ENCODE measurements at regions not wholly inside any gene's neighbourhood (a gene's known extent, or its start where the extent isn't known, plus 50 kb on each side); places are given as distances from the start of the nearest gene placed in this dataset.
"Not testable (repeated sequence)": the region's sequence is repeated elsewhere in the genome, so short reads cannot be mapped to it uniquely, and the experiment has no call there.

GRCh38 chr2:77834360-77835002 lies 312.3 kb upstream of the LRRTM4 start:
- H3K27ac Mint-ChIP-seq = no peak overlapping the region
- CTCF ChIA-PET = no interaction called here
- H3K4me3 Mint-ChIP-seq = no peak overlapping the region
- H3K4me1 Mint-ChIP-seq = no peaks in the 10 kb centered on the region
- no peaks in the 10 kb centered on the region for H3K27me3 Mint-ChIP-seq
- no peak for DNase-seq
- H3K36me3 Mint-ChIP-seq = no peaks in the 10 kb centered on the region
- H3K9me3 Mint-ChIP-seq = peaks cover 29% of the 10 kb centered on the region

DNA sequence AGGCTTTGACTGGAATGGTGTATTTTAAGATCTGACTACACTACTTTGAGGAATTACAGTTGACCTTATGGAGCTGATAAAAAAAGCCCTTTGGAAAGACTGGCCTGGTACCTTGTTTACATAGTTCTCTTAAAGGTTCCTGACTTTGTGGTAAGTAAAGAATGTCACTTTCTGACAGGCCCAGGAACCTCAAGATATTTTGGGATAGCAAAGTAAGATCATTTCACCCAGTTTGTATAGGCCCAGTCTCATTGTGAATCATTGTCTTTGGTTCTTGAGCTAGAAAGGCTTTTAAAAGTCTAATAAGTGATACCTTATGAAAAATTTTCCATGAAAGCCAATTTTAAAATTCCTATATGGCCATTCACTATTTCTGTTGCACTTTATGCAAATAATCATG lies 316.3 kb upstream of the LRRTM4 start:
- DNase-seq = no peak
- Mint-ChIP-seq H3K27ac (no peak overlapping the region), H3K9me3 (peaks cover 22% of the 10 kb centered on the region), H3K27me3 (no peaks in the 10 kb centered on the region), H3K4me1 (no peaks in the 10 kb centered on the region), H3K4me3 (no peak overlapping the region), H3K36me3 (no peaks in the 10 kb centered on the region)
- CTCF ChIA-PET = no interaction called here

DNA sequence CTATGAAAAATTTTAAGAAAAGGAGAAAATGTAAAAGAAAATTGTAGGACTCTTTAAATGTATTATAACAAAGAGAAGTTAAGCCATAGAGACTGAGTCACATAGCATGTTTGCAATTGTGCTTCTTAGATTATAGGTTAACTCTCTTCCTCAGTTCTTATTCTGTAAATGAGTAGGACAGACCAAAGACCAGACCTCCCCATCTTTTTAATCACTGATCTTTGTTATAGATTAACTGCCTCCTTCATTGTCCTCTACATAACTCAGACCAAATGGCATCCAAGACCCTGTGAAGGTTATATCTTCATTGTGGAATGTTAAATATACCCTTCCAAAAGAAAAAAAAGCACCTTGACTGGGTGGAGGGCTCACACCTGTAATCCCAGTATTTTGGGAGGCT lies 316.9 kb upstream of the LRRTM4 start:
- H3K4me3 Mint-ChIP-seq = no peak overlapping the region
- no peaks in the 10 kb centered on the region for H3K4me1 Mint-ChIP-seq
- no peaks in the 10 kb centered on the region for H3K27me3 Mint-ChIP-seq
- CTCF ChIA-PET = no interaction called here
- H3K36me3 Mint-ChIP-seq = no peaks in the 10 kb centered on the region
- H3K9me3 Mint-ChIP-seq = peaks cover 21% of the 10 kb centered on the region
- no peak for DNase-seq
- H3K27ac Mint-ChIP-seq = no peak overlapping the region

DNA sequence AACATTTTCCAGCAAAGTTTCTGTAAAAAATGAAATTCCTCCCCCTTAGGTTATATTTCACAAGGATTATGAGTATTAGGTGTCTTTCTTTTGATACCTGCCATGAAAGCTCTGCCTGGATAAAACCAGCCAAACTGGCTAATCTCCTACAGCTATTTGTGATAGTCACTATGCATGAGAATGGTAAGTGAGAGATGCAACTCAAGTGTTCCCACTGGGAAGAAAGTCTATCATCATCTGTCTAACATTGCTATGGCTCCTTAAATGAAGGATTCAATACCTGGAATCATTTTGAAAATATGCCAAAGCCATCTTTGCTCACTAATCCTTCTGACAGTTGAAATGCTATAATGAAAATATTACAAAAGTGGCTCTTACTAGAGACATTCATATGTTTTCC lies 339.9 kb upstream of the LRRTM4 start:
- DNase-seq = no peak
- Mint-ChIP-seq H3K4me1 (no peaks in the 10 kb centered on the region), H3K9me3 (peaks cover 11% of the 10 kb centered on the region), H3K27ac (no peak overlapping the region), H3K4me3 (no peak overlapping the region), H3K36me3 (no peaks in the 10 kb centered on the region), H3K27me3 (no peaks in the 10 kb centered on the region)
- CTCF ChIA-PET = no interaction called here

- no peak overlapping the region for H3K27ac Mint-ChIP-seq
- no peak overlapping the region for H3K4me3 Mint-ChIP-seq
- no peak for DNase-seq
- no peaks in the 10 kb centered on the region for H3K4me1 Mint-ChIP-seq
- H3K27me3 Mint-ChIP-seq = no peaks in the 10 kb centered on the region
- H3K9me3 Mint-ChIP-seq = peaks cover 11% of the 10 kb centered on the region
- CTCF ChIA-PET = no interaction called here
- no peaks in the 10 kb centered on the region for H3K36me3 Mint-ChIP-seq
These were observed 342.2 kb upstream of the LRRTM4 start for GRCh38 chr2:77864426-77864825.

DNA sequence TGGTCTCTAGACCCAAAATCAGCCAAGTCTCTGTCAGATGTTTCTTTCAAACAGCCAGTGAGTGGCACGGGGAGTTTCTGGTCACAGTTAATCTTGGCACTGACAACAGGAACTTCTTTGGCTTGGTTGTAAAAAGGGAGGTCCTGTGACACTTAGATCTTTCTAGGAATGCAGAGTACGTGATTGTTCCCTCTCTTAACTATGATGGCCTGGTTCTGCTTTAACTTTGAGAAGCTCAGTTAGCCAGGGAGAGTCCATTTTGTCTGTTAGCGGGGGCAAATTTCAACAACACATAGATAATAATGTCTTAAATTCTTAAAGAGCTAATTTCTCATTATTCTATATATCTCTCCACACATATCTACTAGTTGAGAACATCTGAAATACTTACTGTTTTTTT lies 344.5 kb upstream of the LRRTM4 start:
- no peaks in the 10 kb centered on the region for H3K4me1 Mint-ChIP-seq
- H3K36me3 Mint-ChIP-seq = no peaks in the 10 kb centered on the region
- H3K9me3 Mint-ChIP-seq = peaks cover 11% of the 10 kb centered on the region
- CTCF ChIA-PET = no interaction called here
- no peak overlapping the region for H3K27ac Mint-ChIP-seq
- no peaks in the 10 kb centered on the region for H3K27me3 Mint-ChIP-seq
- DNase-seq = no peak
- no peak overlapping the region for H3K4me3 Mint-ChIP-seq

DNA sequence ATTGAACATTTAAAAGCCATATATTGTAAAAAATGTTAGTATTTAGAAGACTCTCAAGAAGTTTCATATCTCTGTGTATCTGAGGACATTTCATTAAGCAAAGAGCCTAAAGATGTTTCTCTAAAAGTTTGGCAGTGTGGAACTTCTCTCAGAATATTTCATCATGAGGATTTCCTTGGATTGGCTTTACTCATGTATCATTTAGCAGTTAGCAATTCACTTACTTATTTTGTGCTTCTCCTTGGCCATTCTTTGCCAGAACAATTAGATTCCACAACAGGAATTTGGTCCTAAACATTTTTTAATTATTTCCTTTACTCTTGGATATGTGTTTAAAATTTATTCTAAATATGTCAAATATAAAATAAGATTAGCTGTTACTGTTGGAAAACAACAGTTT lies 345.0 kb upstream of the LRRTM4 start:
- Mint-ChIP-seq H3K36me3 (no peaks in the 10 kb centered on the region), H3K4me3 (no peak overlapping the region), H3K27ac (no peak overlapping the region), H3K9me3 (peaks cover 12% of the 10 kb centered on the region), H3K27me3 (no peaks in the 10 kb centered on the region), H3K4me1 (no peaks in the 10 kb centered on the region)
- CTCF ChIA-PET = no interaction called here
- DNase-seq = no peak

DNA sequence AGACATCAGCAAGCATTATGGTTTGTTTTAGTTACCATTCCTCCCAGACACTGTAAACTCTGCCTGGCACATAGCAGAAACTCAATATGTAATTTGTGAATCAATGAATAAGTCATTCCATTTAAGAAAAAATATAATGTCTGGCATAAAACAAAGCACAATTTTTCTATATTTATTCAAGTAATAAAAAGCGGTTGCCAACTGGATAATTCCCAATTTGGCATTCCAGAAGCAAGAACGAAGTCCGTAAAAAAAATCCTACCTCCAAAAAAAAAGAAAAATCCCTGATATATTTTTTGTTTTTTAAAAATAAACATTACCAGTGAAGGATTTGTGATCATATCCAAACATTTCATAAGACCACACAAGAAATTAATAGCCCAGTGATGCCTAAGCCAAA lies 351.3 kb upstream of the LRRTM4 start:
- H3K4me3 Mint-ChIP-seq = no peak overlapping the region
- no peaks in the 10 kb centered on the region for H3K27me3 Mint-ChIP-seq
- H3K36me3 Mint-ChIP-seq = no peaks in the 10 kb centered on the region
- H3K4me1 Mint-ChIP-seq = no peaks in the 10 kb centered on the region
- peaks cover 10% of the 10 kb centered on the region for H3K9me3 Mint-ChIP-seq
- CTCF ChIA-PET = no interaction called here
- H3K27ac Mint-ChIP-seq = no peak overlapping the region
- DNase-seq = no peak

DNA sequence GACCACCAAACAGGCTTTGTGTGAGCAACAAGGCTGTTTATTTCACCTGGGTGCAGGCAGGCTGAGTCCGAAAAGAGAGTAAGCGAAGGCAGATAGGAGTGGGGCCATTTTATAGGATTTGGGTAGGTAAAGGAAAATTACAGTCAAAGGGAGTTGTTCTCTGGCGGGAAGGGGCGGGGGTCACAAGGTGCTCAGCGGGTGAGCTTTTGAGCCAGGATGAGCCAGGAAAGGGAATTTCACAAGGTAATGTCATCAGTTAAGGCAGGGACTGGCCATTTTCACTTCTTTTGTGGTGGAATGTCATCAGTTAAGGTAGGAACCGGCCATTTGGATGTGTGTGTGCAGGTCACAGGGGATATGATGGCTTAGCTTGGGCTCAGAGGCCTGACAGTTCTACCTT lies 378.0 kb upstream of the LRRTM4 start:
- H3K4me1 Mint-ChIP-seq, CTCF ChIA-PET, H3K4me3 Mint-ChIP-seq, H3K27ac Mint-ChIP-seq, H3K36me3 Mint-ChIP-seq, H3K9me3 Mint-ChIP-seq, DNase-seq, H3K27me3 Mint-ChIP-seq: not testable (repeated sequence)

GRCh38 chr2:77910136-77910535 lies 388.0 kb upstream of the LRRTM4 start:
- no peak overlapping the region for H3K4me3 Mint-ChIP-seq

GRCh38 chr2:77920838-77921366 lies 398.7 kb upstream of the LRRTM4 start:
- H3K36me3 Mint-ChIP-seq = no peaks in the 10 kb centered on the region
- no peak for DNase-seq
- CTCF ChIA-PET = no interaction called here
- peaks cover 16% of the 10 kb centered on the region for H3K9me3 Mint-ChIP-seq
- H3K27me3 Mint-ChIP-seq = no peaks in the 10 kb centered on the region
- no peak overlapping the region for H3K27ac Mint-ChIP-seq
- no peak overlapping the region for H3K4me3 Mint-ChIP-seq
- no peaks in the 10 kb centered on the region for H3K4me1 Mint-ChIP-seq

More at GRCh38 chr2:77910136-77910535, 388.0 kb upstream of the LRRTM4 start:
- no peak overlapping the region for H3K27ac Mint-ChIP-seq
- DNase-seq = no peak
- CTCF ChIA-PET = no interaction called here
- H3K27me3 Mint-ChIP-seq = no peaks in the 10 kb centered on the region
- H3K36me3 Mint-ChIP-seq = no peaks in the 10 kb centered on the region
- no peaks in the 10 kb centered on the region for H3K4me1 Mint-ChIP-seq
- H3K9me3 Mint-ChIP-seq = peaks cover 11% of the 10 kb centered on the region

DNA sequence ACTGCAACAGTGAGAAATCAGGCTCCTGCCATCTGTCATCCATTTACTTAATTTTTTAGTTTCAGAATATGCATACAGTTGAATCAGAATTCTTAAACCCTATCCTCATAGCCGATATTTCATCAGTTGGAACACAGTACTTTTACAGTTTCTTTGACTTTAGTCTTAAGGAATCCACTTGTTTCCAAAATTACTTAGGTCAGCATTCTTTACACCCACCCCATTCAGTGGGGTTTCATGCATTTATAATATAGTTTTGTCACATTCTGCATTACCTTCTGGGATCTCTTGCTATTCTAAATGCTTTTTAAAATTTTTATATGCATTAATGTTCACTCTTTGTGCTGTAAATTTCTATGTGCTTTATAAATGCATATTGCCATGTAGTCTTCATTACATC lies 400.4 kb upstream of the LRRTM4 start:
- CTCF ChIA-PET = no interaction called here
- H3K9me3 Mint-ChIP-seq = peaks cover 15% of the 10 kb centered on the region
- H3K4me1 Mint-ChIP-seq = no peaks in the 10 kb centered on the region

DNA sequence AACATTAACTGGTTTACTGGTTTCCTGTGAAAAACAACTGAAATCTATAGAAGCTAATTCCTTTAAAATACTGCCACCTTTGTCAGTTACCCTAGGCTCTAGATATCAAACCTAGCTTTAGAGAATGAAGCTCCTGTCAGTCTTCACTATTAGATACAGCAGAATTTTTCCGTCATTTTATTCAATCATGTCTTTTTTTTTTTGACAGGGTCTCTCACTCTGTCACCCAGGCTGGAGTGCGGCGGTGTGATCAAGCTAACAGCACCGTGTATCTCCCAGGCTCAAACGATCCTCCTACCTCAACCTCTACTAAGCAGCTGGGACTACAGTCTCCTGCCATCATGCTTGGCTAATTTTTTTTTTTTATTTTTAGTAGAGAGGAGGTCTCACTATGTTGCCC lies 415.2 kb upstream of the LRRTM4 start:
- no peak for DNase-seq
- CTCF ChIA-PET = no interaction called here
- Mint-ChIP-seq H3K27me3 (no peaks in the 10 kb centered on the region), H3K4me1 (no peaks in the 10 kb centered on the region), H3K4me3 (no peak overlapping the region), H3K9me3 (peaks cover 7% of the 10 kb centered on the region), H3K36me3 (no peaks in the 10 kb centered on the region), H3K27ac (no peak overlapping the region)

More for the DNA sequence above, 400.4 kb upstream of the LRRTM4 start:
- no peaks in the 10 kb centered on the region for H3K36me3 Mint-ChIP-seq
- no peaks in the 10 kb centered on the region for H3K27me3 Mint-ChIP-seq
- no peak overlapping the region for H3K4me3 Mint-ChIP-seq
- no peak overlapping the region for H3K27ac Mint-ChIP-seq
- no peak for DNase-seq

DNA sequence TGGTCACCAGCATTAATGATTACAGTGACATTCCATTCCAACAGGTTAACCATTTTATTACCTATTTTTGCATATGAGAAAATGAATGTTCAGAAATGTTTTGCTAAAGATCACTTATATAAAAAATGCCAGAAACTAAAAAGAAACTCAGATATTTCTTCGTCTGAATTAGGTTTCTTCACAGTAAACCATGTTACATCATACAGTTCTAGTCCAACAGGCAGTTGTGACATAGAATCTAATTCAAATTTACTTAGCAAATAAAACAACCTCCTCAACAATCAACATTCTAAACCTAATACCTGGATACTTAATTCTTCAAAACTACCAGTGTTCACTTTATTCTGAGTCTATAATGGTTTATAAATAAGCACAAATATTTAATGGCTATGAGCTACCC lies 416.3 kb upstream of the LRRTM4 start:
- H3K9me3 Mint-ChIP-seq = peaks cover 6% of the 10 kb centered on the region
- no peaks in the 10 kb centered on the region for H3K27me3 Mint-ChIP-seq
- CTCF ChIA-PET = no interaction called here
- no peak for DNase-seq
- no peak overlapping the region for H3K4me3 Mint-ChIP-seq
- no peaks in the 10 kb centered on the region for H3K36me3 Mint-ChIP-seq
- H3K27ac Mint-ChIP-seq = no peak overlapping the region
- H3K4me1 Mint-ChIP-seq = no peaks in the 10 kb centered on the region

DNA sequence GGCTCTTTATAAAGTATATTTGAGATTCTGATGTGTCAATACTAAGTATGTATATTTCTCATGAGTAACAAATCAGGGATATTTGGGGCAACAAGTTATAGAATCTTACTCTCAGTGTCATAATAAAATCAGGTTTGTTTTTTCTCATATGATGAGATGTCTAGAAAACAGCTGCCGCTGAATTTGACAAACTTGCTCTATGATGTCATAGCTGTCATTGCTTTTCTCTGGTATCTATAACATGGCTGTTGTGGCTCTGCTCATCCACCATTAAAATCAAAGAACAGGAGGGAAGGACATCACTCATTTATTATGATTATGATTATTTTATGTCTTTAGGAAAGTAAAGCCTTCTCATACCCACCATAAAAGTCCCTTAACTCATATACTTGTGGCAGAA lies 417.2 kb upstream of the LRRTM4 start:
- CTCF ChIA-PET = no interaction called here
- Mint-ChIP-seq H3K4me1 (no peaks in the 10 kb centered on the region), H3K9me3 (peaks cover 3% of the 10 kb centered on the region), H3K27ac (no peak overlapping the region), H3K4me3 (no peak overlapping the region), H3K27me3 (no peaks in the 10 kb centered on the region), H3K36me3 (no peaks in the 10 kb centered on the region)
- DNase-seq = no peak

DNA sequence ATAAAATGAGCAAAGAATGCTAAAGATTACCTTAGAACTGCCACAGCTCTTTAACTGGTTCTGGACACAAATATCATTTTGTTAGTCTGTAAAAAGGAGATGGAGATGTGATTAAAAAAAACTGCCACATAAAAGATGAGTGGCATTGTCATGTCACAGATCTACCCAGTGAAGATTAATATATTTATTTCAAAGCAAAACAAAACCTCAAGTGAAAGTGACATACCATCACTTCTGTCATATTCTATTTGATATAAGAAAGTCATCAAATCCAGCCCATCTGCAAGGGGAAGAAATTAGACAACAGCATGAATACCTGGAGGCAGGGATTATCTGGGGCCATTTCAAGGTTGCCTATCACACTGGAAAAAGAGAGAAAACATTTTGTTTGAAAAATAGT lies 417.6 kb upstream of the LRRTM4 start:
- Mint-ChIP-seq H3K4me3 (no peak overlapping the region), H3K4me1 (no peaks in the 10 kb centered on the region), H3K27me3 (no peaks in the 10 kb centered on the region), H3K9me3 (peaks cover 4% of the 10 kb centered on the region), H3K36me3 (no peaks in the 10 kb centered on the region), H3K27ac (no peak overlapping the region)
- CTCF ChIA-PET = no interaction called here
- no peak for DNase-seq

All from activated naive CD4-positive, alpha-beta T cell treated with anti-CD3 and anti-CD28 coated beads, Interleukin-2, amount 10 ng/mL, durations not matched to agents 7 days and 5 days (primary cell).